ENCODE measurements at regions not wholly inside any gene's neighbourhood (a gene's known extent, or its start where the extent isn't known, plus 50 kb on each side); places are given as distances from the start of the nearest gene placed in this dataset.

GRCh38 chr6:104413767-104414166 is 446.0 kb downstream of the HACE1 start:
- no peak for DNase-seq

- DNase-seq, result no peak
These were observed 448.4 kb downstream of the HACE1 start for GRCh38 chr6:104411302-104411701.

- DNase-seq, result no peak
These were observed 449.8 kb downstream of the HACE1 start for GRCh38 chr6:104409913-104410312.

DNA sequence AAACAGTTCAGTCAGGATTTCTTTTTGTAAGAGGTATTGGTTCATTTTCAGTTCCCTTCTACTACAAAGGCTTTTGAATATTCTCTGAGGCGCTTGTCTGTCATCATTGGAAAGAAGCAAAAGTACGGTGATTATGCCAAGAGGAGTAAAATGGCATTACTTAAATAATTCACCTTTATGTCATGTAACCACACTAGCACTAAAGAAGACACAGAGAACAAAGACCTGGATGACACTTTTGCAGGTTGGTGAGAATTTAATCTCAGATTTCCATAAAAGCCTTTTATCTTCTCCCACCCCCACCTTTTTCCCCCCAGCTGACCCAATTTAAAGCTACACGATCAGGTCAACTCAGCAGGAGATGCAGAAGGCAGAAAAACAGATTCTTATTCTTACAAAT is 451.8 kb downstream of the HACE1 start:
- no peak for DNase-seq

DNA sequence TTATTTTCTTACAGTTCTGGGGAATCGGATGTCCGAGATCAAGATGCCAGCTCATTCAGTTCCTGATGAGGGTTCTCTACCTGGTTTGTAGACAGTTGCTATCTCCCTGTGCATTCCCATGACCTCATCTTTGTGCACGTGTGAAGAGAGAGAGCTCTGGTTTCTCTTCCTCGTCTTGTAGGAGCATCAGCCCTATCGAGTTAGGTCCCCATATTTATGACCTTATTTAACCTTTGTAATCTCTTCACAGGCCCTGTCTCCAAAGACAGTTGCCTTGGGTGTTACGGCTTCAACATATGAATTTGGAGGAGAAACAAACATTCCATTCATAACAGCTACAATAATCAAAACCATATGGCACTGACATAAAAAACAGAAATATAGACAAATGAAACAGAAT is 455.3 kb downstream of the HACE1 start:
- peak; percentile 66 for DNase-seq

- DNase-seq, result peak; percentile 31
These were observed 457.1 kb downstream of the HACE1 start for GRCh38 chr6:104402572-104402971.

DNA sequence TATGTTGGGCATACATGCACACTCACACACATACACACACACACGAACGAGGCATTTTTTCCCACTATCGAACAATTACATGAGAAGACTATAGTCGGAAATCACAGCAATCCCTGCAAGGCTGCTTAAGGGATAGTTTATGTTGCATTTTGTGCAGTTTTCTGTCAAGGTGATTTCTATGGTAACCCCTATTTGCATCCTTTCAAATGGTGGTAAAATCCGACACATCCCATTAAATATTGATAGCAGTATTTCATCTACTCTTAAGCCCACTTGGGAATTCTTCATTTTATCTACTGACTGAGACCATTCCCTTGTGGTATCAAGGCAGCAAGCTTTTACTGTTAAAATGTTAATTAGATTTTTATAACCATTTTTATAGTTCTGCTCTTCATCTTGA is 457.8 kb downstream of the HACE1 start:
- no peak for DNase-seq

- no peak for DNase-seq
These were observed 458.9 kb downstream of the HACE1 start for GRCh38 chr6:104400844-104401243.

- no peak for DNase-seq
These were observed 463.6 kb downstream of the HACE1 start for GRCh38 chr6:104396077-104396476.

DNA sequence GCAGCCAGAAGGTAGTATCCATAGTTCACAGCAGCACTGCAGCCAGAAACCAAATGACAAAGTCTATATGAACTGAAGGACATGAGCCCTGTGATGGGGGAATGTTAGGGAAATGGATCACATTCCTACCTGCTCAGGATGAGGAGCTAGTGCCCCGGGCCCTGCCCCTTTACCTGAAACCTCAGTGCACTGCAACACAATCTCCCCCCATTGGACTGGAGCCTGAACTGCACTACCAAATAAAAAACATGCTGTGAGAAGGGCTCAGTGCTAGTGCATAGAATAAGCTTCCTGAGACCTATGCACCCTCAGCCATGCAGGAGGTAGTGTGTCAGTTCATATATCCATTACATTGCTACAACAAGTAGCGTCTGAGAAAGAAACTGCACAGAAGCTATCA is 477.8 kb downstream of the HACE1 start:
- no peak for DNase-seq

DNA sequence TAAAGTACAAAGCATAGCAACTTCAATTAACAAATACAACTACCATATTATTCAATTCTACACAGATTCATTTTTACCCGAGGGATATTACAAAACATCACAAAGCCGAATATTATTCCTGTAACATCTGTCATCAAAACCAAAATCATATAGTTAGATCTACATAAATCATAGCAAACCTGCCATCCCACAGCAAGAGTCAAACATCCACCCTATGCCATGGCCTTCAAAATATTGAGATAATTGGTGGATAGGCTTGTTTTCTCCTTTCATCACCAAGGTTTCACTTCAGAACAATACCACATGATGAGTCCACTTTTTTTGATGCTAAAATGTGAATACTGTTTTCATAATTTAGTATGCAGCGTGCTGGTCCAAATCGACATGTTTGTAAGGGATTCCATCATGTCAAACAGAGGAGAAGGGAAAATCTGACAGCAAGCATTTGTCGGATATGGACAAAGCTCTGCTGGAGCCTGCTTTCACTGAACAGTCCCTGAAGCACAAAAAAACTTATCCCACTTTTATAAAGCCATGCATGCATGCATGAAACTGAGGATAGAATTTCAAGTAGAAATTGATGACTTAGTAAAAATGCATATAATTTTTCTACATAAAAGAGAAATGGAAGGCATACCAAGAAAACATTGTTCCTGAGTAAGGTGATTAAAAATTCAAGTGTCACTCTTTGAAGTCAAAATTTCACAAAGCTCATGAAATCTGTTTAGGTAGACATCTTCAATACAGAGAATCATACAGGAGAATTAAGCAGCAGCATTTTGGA is 494.1 kb downstream of the HACE1 start:
- DNase-seq, result no peak

GRCh38 chr6:104357928-104358327 is 501.8 kb downstream of the HACE1 start:
- no peak for DNase-seq

GRCh38 chr6:104356197-104356596 is 503.5 kb downstream of the HACE1 start:
- no peak for DNase-seq

DNA sequence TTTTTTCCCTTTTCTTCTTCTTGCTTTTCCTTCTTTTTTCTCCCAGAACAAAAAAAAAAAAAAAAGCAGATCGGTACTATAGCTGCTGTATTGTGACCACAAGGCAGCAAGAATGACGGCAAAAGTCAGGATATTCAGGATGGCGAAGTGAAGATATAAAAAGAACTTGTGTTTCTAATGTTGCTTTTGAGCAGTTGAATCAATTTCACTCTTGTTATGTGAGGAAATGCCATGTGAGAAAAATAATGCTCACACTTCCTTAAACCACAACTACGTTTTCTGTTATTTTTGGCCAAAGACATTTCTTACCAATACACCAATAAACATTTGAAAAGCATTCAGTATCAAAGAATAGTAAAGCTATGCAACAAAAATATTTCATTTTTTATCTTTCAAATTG is 510.5 kb downstream of the HACE1 start:
- no peak for DNase-seq

- no peak for DNase-seq
These were observed 515.5 kb downstream of the HACE1 start for GRCh38 chr6:104344223-104344622.

GRCh38 chr6:104332364-104332763 is 527.4 kb downstream of the HACE1 start:
- no peak for DNase-seq

GRCh38 chr6:104326173-104327001 is 533.3 kb downstream of the HACE1 start:
- DNase-seq, result peak; percentile 74

GRCh38 chr6:104325341-104326172 is 534.2 kb downstream of the HACE1 start:
- DNase-seq, result peak; percentile 53

- DNase-seq, result no peak
These were observed 535.4 kb downstream of the HACE1 start for GRCh38 chr6:104324301-104324700.

- DNase-seq, result no peak
These were observed 536.9 kb downstream of the HACE1 start for GRCh38 chr6:104322841-104323240.

DNA sequence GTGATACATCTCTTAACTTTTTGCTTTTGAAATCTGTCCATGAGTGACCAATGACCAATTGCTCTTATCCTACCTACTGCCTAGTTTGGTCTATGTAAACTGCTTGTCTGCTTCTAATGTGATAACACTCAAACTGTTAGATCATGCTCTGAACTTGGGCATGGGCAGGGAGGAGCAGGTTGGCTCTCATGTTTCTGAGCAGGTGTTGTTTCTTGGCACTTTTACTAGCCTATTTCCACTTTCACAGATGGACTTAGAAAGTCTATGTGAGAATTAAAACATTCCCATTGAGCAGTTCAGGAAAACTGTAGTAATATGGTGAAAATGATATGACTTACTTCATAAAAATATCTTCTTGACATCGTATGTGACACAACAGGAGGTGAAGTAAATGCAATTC is 538.4 kb downstream of the HACE1 start:
- no peak for DNase-seq

DNA sequence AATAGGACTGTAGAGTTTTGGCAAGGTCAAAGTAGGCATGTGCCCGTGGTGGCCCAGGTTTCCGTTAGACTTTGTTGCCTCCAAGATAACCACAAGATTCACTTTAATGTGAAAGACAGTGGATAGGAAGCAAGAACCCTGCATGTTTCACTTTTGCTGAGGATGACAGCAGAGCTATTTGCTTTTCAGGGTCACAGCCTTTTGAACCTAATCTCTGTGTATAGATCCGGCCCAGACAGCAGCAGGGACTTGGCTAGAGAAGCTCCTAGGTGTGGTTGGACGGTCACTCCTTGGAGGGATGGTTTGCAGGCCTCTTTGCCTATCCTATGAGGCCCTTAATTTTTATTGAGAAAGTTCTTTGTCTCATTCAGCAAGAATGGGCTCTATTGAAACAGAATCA is 538.8 kb downstream of the HACE1 start:
- no peak for DNase-seq

- no peak for DNase-seq
These were observed 546.9 kb downstream of the HACE1 start for GRCh38 chr6:104312851-104313250.

Measured in fibroblast of skin of scalp (primary cell).